GM18498 (cell line): ENCODE measurements at regions not wholly inside any gene's neighbourhood (a gene's known extent, or its start where the extent isn't known, plus 50 kb on each side); places are given as distances from the start of the nearest gene placed in this dataset.
"Not testable (repeated sequence)": the region's sequence is repeated elsewhere in the genome, so short reads cannot be mapped to it uniquely, and the experiment has no call there.

ENCODE experiments used
- ATAC-seq: cut with Tn5 transposase; IDR thresholded peaks from one replicate; pipeline ENCODE4 v1.9.1; 2021; ENCODE audit warnings: mild to moderate bottlenecking, moderate library complexity; ENCODE audit not compliant: unreplicated experiment

DNA sequence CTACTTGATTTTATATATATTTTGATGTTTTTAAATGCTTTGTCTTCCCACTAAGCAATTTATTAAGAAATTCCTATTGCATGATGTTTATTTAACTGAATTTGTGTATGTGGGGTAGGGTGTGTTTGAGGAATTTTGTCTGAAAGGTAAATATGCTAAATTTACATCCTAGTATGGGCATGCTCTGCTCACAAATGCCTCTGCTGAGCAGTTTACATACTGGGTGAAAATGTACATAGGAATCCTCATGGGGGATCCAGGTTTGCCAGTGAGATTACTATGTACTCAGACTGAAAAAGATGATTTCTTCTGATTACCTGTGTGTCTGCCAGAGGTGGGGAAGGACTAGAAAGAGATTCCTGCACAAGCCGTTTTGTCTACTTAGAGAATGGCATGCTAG lies 126.6 kb downstream of the DISP1 start:
- no peak for ATAC-seq

DNA sequence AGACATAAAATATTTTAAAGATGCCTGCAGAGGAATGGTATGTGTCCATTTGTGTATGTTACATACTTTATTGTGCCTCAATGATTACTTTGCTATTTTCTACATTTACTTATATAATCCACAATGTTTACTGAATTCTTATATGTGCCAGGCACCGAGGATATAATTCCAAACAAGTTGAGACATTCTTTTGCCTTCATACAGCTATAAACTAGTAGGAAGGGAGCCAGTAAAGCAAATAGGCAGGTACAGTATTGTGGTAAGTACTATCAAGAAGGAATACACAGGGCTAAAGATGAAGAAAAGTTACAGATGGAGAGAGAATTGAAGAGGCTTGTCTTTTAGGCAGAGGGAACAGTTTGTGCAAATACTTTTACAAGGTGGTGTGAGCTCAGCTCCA lies 131.6 kb downstream of the DISP1 start:
- ATAC-seq: no peak

DNA sequence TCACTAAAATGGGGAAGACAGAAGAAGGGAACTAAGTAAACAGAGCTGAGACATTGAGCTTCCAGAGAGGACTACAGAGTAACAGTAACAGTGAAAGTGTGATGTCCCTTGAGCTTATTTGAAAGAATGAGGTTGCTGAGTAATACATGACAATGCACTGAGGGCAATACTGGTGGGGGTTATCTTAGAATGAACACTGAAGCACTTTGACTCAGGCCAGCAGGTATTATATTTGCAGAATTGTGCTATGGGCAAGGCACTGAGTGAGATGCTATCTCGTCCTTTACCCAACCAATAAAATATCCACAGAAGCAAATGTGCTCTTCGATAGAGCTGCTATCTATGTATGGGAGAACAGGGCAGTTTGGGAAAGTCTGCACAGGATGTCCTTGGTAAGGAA lies 133.2 kb downstream of the DISP1 start:
- no peak for ATAC-seq

GRCh38 chr1:222950892-222951291 lies 136.1 kb downstream of the DISP1 start:
- no peak for ATAC-seq

GRCh38 chr1:222953585-222953984 lies 138.7 kb downstream of the DISP1 start:
- no peak for ATAC-seq

DNA sequence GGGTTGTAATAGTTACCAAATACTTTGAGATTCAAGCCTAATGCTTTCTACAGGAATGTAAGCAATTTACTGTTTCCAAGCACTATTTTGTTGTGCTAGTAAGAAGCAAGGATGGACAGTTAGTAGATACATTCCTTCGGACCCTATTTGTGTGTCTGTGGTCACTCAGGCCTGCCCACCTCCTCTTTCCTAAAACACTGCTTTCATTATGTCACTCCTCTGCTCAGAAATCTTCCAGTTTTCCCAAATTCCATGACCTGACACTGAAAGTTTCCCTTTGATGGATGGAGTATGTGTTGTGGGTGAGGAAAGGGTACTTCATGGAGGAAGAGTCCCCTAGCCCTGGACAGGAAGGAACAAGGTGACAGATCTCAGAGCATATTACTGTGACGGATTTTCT lies 141.1 kb downstream of the DISP1 start:
- no peak for ATAC-seq

DNA sequence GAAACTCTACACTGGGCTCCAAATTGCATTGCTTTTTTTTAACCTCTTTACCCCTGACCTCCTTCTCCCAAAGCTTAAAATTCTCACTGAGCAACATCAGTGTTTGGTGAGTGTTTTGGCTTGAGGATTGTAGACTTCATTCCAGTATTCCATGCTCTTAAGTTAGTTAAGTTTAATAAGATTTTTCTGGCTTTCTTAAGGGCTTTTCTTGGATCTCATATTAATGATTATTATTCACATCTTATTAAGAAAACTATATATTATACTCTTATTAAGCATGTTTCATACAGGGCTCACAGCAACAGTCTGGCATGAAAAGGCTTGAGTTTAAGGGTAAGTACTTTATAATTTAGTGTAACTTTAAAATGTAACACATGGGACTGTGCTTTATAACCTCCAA lies 141.8 kb downstream of the DISP1 start:
- no peak for ATAC-seq

DNA sequence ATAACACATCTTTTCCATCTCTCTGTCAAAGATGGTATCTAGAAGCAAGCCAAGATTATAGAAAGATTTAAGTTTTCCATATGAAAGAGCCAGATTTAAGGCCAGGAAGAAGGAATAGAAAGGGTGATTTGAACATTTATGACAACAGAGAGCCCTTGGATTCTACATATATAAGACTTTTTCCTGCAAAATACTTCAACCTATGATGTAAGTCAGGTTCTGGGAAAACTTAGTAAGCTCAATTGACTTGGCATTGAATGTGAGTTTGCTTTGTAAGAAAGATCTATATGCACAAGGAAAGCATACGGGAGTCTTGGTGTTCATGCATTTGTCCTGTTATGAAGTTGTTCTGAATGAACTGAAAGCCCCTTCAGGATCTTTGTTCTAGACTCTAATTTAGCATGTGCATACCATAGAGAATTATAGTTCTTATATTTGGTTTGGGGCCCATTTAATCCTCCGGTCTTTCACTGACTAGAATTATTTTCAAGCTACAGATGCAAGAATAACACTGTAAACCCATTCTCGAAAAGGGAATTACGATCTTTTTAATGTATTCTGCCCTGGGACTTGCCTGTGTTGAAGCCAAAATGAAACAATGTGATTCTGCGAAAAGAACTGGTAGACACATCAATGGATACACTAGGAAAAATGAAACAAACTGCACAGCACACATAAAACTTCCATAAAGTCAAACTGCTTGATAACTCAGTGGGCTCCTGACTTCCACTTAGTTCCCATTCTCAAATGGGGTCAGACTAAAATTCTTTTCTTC lies 152.8 kb downstream of the DISP1 start:
- ATAC-seq: no peak

GRCh38 chr1:222970040-222970439 lies 155.2 kb downstream of the DISP1 start:
- ATAC-seq: no peak

DNA sequence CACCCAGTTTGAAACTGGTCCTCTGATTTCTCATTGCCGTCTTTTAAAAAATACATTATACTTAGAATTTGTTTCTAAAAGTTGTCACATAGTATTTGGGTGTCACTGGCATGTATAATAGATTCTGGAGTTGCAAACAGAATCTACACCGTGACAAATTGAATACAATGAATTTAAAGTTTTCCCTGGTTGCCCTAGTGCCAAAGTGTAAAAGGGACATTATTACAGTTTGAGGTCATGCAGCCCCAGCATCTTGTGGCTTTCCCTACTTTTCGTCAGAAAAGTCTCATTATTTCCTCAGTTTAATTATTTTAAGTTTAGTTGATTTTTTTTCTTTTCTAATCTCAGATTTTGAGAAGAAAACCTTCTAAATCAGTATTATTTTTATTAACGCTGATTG lies 155.9 kb downstream of the DISP1 start:
- ATAC-seq: no peak

DNA sequence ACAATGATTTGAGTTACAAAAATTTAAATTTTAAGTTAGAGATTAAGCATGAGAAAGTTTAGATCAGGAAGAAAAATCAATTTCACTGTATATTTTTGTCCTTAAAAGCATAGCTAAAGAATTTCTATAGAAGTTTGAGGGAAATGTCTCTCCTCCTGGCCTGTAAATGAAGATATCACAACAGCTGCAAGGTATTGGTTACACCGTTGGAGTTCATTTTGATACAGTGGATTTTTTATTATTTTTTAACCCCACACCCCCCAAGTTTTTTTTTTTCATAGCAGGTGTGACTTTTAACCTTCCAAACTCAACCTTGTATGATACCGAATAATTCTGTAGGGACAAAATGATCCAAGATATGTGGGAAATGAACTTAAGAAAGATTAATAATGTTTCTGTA lies 156.3 kb downstream of the DISP1 start:
- no peak for ATAC-seq

GRCh38 chr1:222973561-222973960 lies 158.7 kb downstream of the DISP1 start:
- no peak for ATAC-seq

GRCh38 chr1:222974496-222974895 lies 159.7 kb downstream of the DISP1 start:
- no peak for ATAC-seq

- no peak for ATAC-seq
Measured at GRCh38 chr1:222975472-222976122, 160.8 kb downstream of the DISP1 start.

DNA sequence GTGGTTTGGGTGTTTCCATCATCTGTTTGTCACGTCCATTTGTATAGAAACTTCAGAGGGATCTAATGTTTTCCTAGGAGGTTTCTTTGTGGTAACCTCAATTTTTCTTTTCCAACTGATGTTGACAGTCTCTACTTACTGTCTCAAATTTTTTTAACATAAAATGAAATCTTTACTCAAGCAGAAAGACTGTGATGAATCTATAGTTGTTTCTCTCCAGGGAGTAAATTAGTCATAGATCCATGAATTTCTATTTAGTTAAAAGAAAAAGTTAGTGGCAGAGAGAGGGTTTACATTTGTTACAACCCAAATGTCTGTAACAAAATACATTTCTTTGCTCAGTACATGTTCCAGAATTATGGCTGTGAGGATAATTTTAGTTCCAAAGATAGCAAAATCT lies 161.6 kb downstream of the DISP1 start:
- no peak for ATAC-seq

GRCh38 chr1:222977294-222977693 lies 162.5 kb downstream of the DISP1 start:
- not testable (repeated sequence) for ATAC-seq

DNA sequence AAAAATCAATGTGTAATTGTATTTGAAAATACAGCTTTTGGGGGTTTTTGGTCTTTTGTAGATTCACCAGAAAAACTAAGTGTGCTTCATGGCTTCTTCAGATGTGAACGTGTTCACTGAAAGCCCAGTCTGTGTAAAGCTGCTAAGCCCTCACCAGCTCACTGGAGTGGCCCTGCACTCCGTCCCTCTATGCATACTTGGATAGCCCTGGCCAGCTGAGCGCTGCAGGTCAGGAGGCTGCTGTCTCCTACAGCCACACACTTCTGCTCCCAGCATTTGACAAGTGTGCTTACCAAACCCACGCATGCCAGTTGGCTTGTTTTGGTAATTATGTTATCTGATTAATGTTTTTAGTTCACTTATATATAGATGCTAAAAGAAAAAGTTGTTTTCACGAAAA lies 163.5 kb downstream of the TLR5 start:
- no peak for ATAC-seq

GRCh38 chr1:222987674-222988076 lies 155.4 kb downstream of the TLR5 start:
- ATAC-seq: no peak

DNA sequence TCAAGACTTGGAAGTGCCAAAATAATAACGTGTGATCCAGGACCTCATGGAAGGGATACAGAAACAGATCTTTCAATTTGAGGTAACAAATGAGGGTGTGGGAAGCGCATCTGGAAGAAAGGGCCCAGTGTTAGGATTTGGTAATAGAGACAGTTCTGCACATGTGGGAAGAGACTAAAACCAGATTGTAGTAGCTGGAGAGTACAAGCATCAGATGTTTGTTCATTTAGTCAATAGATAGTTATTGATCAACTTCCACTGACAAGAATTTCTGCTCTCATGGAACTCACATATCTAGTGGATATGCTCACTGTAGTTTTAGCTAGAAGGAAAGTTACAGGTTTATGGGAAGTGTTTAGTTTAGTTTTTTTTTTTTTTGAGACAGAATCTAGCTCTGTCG lies 153.6 kb downstream of the TLR5 start:
- no peak for ATAC-seq

DNA sequence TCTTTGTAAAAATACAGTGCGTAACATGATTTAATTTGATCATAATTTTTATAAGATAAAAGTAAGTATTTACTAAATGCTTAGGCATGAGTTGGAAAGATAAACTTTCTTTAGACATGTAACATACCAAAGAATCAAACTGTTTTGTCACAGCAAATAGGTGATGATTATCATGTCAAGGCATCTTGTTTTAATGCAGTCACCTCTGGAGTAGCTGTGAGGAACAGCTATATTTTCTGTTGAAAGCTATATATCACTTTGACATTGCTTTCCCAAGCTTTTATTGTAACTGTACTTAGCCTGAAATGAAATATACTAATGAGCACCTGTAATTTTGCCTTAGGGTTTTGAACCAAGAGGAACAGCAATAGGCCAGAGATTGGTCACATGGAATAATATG lies 151.9 kb downstream of the TLR5 start:
- ATAC-seq: no peak

DNA sequence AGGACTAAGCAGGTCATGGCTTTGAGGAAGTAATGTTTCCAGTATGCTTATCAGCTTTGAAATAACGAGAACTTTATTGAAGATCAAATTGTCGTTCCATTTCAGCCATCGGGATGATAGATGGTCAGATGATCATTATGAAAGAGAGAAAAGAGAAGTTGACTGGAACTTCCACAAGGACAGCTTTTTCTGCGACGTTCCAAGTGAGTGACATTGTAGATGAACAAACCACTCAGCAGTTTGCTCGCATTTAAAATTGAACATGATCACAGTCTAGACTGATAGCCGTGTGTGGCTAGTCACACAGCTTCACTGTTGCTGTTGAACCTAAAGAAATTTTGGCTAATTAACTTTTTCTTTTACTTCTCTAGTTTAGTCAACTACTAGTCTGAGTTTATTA lies 151.1 kb downstream of the TLR5 start:
- no peak for ATAC-seq

DNA sequence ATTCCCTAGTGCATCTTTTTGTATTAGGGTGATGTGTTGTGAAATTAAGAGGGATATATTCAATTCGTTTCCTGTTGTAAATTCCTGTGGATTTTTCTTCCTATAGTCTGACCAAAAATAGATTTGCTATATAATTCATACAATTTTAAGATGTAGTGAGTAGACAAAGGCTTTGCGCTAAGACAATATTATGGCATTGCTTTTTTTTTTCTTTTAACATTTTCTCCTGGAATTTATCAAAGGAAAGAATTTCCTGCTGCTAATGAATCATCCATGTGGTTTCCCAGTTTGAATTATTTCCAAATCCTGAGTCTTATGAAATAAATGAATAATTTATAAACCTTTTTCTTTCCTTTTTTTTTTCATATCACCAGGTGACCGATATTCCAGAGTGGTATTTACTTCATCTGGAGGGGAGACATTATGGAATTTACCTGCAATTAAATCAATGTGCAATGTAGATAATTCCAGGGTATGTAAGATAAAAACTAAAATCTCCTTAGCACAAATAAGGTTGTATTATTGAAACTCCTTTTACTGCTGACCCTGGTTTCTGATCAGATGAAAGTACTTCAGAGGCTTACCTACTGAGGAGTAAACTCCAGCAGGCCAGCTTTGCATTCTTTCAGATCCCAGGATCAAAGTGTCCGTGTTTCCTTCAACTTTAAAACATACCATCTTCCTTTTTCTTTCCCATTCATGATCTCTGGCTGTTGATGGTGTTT lies 148.4 kb downstream of the TLR5 start:
- ATAC-seq: no peak
